GM12872 (cell line): ENCODE measurements at regions not wholly inside any gene's neighbourhood (a gene's known extent, or its start where the extent isn't known, plus 50 kb on each side); places are given as distances from the start of the nearest gene placed in this dataset.

Source experiments
- CTCF ChIP-seq: IDR thresholded peaks from 3 replicates; pipeline ENCODE4 v1.5.1; 2011; ENCODE audit warnings: low read depth, mild to moderate bottlenecking, low read length, moderate library complexity; ENCODE audit not compliant: insufficient read depth

GRCh38 chr16:5925850-5926249, 828.3 kb upstream of the EEF2KMT start:
- no peak for TF ChIP-seq CTCF

GRCh38 chr16:5922686-5923085, 825.1 kb upstream of the EEF2KMT start:
- TF ChIP-seq CTCF, result no peak

GRCh38 chr16:5918567-5919130, 821.1 kb upstream of the EEF2KMT start:
- no peak for TF ChIP-seq CTCF

- no peak for TF ChIP-seq CTCF
Observed at GRCh38 chr16:5917436-5918195, 820.0 kb upstream of the EEF2KMT start.

GRCh38 chr16:5916711-5917191, 819.2 kb upstream of the EEF2KMT start:
- no peak for TF ChIP-seq CTCF

GRCh38 chr16:5911241-5911640, 813.6 kb upstream of the EEF2KMT start:
- TF ChIP-seq CTCF, result no peak

- no peak for TF ChIP-seq CTCF
Observed at GRCh38 chr16:5907544-5907943, 809.9 kb upstream of the EEF2KMT start.
